Stimulated activated CD4-positive, alpha-beta T cell treated with anti-CD3 and anti-CD28 coated beads, Interleukin-12 subunit alpha, Interleukin-12 subunit beta, amount 100 ng/mL, for 24 hours (primary cell): ENCODE measurements at regions not wholly inside any gene's neighbourhood (a gene's known extent, or its start where the extent isn't known, plus 50 kb on each side); places are given as distances from the start of the nearest gene placed in this dataset.

Source experiments
- DNase-seq, 2 experiments: peaks; one replicate each; pipeline ENCODE4 v3.0.0-alpha.2; 2020; ENCODE audit warnings: low read depth in 2 of 2

GRCh38 chr3:104461431-104461830, 905.3 kb upstream of the ALCAM start:
- no peak for DNase-seq

GRCh38 chr3:104472221-104472620, 894.5 kb upstream of the ALCAM start:
- DNase-seq, result no peak

DNA sequence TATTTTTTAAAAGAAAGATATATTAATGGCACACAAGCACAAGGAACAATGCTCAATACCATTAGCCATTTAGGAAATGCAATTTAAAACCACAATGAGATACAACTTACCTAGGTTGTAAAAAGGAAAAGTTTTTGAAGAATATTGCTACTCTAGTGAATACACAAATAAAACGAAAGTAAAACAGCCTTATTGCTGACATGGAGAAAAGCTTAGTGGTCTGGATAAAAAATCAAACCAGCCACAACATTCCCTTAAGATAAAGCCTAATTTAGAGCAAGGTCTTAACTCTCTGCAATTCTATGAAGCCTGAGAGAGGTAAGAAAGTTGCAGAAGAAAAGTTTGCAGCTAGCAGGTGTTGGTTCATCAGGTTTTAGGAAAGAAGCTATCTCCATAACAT, 892.7 kb upstream of the ALCAM start:
- no peak for DNase-seq

GRCh38 chr3:104503022-104503421, 863.7 kb upstream of the ALCAM start:
- DNase-seq, result no peak

GRCh38 chr3:104510131-104510849, 856.4 kb upstream of the ALCAM start:
- no peak for DNase-seq

DNA sequence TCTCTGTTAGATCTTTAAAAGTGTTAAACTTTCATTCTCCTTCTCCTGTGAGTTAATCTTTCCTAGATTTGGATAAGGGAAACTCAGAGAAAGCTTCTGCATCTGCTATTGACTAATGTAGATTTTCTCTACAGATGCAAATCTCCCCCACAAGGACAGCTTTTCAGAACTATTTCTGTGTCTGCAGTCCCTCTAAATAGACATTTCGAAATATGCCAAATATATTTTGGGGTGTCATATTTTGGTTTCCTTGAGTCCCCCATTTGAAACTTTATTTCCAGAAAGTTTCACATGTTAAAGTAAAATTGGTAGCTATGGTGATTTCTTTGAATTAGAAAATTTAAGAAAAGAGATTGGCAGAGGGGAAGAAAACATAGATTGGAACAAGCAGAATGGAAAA, 852.3 kb upstream of the ALCAM start:
- DNase-seq, result no peak

GRCh38 chr3:104514776-104515175, 851.9 kb upstream of the ALCAM start:
- DNase-seq, result no peak

- DNase-seq, result no peak
Observed at GRCh38 chr3:104519068-104519467, 847.6 kb upstream of the ALCAM start.

DNA sequence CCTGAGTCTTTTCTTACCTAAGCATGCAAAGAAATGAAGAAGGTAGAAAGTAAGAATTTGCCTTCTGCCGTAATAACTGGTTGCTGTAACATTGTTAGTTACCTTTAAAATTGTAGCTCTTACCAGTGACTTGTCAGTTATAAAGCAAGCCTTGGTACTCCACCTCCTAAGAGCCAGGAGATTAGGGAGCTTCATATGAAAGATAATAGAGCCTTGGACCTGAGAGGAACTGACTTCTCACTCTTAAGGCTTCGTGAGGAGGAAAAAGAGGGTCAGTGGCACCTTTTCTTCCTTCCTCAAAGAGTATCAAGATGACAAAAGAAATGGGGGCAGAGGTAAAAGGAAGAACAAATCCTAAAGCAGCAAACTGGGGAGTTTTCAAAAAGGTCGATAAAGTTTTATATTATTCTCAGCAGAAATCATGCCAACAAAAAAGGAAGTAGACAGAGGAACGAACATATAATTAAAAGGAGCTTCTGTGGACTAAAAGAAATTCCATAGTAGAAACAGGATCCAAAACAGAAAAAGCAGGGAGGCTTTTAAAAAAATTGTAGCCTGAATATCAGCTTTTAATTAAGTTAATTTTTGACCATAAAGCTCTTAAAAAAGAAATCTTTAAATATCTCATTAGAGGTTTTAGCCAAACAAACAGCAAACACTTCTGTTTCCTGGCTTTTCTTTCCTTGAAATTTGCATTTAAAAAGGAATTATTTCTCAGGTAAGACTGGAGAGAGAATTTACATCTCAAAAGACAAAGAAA, 847.1 kb upstream of the ALCAM start:
- no peak for DNase-seq

DNA sequence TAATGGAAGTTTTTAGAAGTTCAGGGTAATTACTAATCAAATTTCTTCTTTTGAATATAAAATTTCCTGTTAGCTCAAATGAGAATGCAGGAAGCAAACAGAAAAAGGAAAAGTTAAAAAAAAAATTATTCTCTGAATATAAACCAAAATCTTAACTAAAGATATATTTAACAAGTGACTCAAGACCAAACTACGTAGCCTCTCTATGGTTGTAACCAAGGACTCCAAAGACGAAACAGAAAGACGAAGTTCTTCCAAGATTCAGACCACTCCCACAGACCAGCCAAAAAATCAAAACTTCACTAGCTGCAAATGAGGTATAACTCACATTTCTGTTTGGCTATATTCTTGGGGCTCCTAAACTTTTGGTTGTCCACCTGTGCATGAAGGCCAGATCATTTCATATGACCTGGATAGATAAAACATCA, 846.5 kb upstream of the ALCAM start:
- DNase-seq, result no peak

DNA sequence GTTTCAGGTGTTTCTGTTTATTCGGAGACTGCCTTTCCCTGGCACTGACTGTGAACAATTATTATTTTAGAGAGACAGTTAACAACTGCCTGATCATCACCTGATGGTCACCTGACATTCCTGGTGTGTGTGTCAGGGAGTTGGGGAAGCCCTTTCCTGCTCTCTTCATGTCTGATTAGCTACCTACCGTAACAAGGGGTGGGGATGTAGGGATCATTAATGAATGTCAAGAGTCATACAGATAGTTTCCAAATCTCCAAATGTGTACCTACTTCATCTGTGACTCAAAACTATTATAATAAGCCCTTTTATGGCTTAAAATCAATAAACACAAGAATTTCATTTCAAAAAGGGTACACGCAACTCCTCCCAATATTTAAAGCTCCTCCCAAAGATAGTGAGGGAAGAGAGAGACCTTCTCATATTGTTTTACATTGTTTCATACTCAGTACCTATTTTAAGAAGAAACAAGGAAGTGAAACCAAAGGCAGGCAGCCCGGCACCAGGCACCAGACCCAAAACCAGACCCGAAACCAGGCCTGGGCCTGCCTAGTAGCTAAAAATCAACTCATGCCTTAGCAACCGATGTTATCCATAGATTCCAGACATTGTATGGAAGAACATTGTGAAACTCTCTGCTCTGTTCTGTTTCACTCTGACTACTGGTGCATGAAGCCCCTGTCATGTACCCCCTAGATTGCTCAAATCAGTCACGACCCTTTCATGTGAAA, 844.9 kb upstream of the ALCAM start:
- DNase-seq, result no peak

DNA sequence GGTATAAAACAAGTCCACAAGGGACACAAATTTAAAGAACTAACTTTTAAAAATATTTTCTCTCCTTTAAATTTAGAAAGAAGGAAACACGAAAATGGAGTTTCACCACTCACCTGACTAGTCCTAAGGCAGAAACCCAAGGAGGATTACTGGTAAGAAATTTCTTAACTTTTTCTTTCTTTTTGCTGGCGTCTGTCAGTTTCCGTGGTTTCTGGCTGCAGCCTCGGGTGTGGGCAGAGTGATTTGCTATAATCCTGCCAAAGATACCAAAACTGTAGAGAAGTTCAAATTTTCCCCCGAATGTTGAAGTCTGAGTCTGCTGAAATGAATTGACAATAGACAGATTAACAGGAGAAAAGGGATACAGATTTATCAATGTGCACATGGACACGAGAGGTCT, 843.6 kb upstream of the ALCAM start:
- DNase-seq, result no peak

- no peak for DNase-seq
Observed at GRCh38 chr3:104526901-104527401, 839.8 kb upstream of the ALCAM start.

DNA sequence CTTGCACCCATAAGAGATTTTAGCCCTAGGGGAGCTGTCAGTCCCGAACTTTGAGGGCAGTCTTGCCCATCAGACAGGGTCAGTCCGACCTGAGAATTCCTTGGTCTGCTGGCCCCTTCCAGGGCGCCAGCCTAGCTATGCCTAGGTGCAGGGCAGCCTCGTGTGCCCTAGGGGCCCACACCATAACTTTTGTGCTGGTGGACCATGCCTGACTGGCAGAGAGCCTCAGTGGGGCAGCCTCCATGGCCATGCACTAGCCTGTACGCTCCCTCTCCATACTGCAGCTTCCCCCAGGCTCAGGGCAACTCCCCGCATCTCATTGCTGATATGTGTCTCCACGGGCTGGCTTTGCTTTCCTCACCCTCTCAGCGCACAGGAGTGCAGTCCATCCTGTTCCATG, 835.8 kb upstream of the ALCAM start:
- no peak for DNase-seq

DNA sequence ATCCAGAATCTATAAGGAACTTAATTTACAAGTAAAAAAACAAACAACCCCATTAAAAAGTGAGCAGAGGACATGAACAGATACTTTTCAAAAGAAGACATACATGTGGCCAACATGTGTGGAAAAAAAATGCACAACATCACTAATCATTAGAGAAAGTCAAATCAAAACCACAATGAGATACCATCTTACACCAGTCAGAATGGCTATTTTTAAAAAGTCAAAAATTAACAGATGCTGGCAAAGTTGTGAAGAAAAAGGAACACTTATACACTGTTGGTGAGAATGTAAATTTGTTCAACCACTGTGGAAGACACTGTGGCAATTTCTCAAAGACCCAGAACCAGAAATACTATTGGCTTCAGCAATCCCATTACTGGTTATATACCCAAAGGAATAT, 830.0 kb upstream of the ALCAM start:
- DNase-seq, result no peak

- no peak for DNase-seq
Observed at GRCh38 chr3:104537323-104537722, 829.4 kb upstream of the ALCAM start.

- no peak for DNase-seq
Observed at GRCh38 chr3:104546301-104546700, 820.4 kb upstream of the ALCAM start.

DNA sequence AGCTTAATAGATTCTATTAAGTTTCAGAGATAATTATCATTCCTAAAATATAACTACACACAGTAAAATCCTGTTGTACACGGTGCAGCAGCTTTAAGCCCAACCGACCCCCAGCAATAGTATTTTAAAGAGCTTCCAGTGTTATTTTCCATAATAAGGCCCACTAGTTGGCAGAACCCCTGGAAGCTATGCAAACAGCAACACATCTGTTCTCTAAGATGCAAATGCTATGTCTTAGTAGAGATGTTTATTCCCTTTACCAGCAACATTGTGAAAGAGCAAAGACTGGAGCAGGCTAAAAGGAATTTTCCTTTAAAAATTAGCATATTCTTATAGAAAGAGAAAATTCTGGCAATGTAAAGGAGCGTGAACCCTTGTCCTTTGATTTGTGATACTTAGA, 819.7 kb upstream of the ALCAM start:
- no peak for DNase-seq

GRCh38 chr3:104548401-104548800, 818.3 kb upstream of the ALCAM start:
- no peak for DNase-seq

DNA sequence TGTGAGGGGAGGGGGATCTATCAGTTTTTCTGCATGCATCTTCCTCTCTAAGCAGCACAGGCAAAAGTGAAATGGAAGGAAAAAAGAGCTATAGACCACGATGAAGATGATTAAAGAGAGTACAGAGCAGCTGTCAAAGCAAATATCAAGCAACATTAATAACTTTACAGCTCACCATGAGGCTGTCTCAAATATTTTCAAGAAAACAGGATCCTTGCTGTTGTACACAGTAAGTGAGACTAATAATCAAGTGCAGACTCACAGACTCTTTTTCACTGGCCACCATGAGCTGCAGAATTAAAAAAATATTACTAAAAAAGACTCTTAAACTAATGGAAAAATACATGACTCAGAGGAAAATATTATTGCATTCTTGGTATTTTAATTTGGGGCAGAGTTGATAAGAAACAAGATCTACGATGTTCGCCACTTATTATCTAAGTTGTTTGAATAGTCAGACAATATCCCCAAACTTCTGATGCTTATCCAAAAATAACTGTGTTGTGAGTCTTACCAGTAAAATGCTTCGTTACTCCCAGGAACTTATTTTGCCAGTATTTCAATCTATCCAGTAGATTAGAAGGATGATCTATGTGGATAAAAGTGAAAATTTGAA, 817.5 kb upstream of the ALCAM start:
- no peak for DNase-seq

DNA sequence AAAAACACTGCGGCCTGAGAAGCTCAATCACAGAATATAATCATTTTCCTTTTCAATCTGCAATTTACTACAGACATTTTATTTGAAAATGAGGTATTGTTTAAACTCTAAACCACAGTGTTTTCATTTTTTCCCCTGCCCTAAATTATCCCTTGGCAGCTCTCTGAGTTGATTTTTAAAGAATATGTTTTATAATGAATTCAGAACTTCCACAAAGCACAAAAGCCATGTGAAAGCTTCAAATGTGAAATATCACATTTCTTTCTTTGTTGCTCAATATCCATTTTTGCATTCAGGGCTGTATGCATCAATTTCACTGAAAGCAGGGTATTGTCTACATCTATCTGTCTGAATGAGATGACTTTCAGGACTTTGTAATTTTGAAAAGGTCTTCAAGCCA, 813.6 kb upstream of the ALCAM start:
- DNase-seq, result no peak

DNA sequence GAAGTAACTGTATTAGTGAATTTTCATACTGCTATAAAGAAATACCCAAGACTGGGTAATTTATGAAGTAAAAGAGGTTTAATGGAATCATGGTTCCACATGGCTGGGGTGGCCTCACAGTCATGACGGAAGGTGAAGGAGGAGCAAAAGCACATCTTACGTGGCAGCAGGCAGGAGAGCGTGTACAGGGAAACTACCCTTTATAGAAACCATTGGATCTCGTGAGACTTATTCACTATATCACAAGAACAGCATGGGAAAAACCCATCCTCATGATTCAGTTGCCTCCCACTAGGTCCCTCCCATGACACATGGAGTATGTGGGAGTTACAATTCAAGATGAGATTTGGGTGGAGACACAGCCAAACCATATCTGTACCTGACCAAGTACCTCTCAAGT, 812.3 kb upstream of the ALCAM start:
- no peak for DNase-seq
